IPS-NIHi7 (cell line): ENCODE measurements at regions not wholly inside any gene's neighbourhood (a gene's known extent, or its start where the extent isn't known, plus 50 kb on each side); places are given as distances from the start of the nearest gene placed in this dataset.

Experiments used
- DNase-seq: peaks from one replicate; pipeline ENCODE4 v3.0.0; 2012; ENCODE audit warnings: mixed read lengths; ENCODE audit errors: extremely low spot score

DNA sequence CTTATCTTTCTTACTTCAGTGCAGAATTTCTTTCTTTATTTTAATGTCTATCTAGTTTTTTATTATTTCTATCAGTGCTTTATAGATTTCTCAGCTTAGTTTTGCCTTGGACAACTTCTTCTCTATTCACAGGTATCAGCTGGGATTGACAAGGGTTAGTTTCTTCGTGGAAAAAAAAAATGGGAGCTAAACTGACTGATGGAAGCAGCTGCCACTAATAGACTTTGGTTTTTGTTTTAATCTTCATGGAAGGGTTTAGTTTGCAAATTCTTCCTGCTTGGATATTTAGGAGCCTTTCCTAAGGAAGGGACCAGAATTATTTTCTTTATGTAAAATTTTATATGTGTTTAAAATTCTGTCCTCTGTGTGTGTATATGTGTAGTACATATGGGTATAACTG lies 306.1 kb upstream of the FMN2 start:
- DNase-seq, result no peak

DNA sequence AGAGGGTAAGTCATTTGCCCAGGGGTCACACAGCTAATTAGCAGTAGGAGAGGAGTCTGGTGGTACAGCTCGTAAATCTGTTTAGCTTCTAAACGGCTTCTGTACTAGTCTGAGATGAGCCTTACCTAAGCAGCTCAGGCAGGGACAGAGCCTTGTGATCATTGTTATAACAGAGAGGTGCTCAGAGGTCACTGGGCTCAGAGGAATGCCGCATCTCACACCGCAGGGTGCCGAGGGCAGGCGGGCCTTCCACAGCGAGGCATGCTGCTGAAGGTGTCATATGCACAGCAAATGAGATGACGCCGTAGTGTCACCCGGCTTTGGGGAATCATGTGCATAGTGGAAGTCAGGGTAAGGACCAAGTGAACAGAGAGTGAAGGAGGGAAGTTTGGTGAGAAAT lies 305.2 kb upstream of the FMN2 start:
- DNase-seq, result peak; percentile 56

DNA sequence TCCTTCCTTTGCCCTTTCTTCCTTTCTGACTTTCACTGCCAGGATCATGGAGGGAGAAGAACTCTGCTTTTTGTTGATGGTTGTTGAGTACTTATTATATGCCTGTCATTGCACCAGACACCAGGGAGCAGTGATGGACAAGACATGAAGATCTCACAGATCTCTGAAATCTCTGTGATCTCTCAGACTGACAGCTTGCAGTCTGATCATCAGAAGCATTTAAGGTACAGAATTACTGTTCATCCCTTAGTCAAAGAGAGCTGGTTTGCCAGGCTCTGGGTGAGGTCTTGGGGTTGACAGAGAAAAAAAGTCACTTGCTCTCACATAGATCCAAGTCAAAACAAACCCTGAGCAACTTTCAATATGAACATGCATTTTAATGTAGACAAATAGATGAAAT lies 299.5 kb upstream of the FMN2 start:
- DNase-seq, result no peak

DNA sequence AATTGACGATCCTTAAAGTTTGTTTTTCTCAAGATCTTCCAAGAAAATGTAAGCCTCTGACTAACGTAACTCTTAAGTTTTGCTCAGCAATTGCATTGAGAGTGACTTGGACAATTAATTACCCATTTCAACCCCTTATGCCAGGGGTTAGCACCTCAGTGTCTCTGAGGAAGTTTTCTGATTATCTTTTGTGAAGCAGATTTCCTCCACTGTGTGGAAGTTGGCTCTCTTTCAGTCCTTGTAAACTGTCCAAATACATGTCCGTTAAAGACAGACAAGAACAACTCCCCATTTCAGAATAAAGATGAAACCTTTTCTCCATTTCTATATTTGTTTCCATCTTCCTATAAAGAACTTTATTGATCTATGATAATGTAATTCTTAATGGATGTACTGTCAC lies 296.4 kb upstream of the FMN2 start:
- no peak for DNase-seq

DNA sequence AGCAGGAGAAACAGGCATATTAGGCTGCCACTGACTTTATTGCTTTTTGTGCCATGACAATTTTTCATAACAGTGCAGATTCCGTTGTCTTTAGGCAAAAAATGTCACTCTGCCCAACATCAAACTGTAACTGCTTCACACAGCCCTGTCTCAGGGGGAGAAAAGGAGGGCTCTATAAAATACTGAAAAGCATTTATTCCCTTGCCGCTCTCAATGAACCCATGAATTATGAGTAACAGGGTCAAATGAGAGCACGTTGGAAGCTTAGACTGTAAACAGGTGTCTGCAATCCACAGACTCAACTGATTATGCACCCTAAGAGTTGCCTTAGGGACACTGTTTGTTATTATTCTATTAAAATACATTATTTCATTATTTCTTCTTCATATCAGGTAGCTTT lies 292.1 kb upstream of the FMN2 start:
- DNase-seq, result no peak

DNA sequence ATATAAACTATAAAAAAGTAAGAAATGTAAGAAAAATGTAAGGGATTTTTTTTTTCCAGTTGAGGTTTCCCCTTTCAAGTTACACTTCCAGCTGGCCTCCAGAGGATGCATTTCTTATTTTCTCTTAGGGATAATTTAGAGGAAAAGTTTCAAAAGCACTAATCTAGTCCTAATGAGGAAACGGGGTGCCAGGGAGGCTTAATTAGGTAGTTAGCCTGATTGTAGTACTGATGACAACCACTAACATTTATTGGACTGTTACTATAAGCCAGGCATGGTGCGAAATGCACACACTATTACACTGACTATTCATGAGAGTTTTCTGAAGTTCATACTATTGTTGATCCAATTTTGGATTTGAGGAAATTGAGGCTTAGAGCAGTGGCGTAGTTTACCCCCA lies 290.8 kb upstream of the FMN2 start:
- no peak for DNase-seq

DNA sequence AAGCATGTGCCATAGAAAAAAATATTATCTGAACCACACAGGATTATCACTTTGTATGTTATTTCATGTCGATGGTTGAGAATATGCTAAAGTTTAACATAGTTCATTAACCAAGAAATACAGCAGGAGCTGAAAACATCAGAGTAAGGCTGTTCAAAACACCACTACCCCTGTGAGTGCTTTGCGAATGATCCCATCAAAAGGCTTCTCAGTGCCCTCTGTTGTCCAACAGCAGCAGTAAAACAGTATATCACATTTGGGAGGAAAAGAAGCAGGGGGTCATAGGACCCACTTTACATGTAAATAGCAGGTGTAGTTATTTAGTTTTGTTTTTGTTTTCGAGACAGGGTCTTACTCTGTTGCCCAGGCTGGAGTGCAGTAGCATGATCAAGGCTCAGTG lies 289.4 kb upstream of the FMN2 start:
- no peak for DNase-seq

DNA sequence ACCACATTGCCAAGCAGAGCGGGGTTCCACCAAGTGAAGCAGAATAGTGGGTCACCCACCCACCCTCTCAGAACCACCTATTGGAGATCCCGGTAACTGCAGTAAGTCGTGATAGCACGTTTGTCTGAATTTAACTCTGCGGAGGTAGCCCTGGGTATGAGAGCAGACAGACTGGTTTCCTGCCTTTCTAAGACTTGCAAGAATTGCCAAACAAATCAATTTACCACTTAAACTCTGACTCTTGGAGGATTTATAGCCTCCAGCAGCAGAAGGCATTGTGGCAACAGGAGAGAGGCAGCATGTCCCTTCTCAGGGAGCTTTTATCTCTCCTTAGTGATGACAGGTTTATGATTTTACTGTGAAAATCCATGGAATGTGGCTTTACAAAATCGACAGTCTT lies 287.9 kb upstream of the FMN2 start:
- peak; percentile 25 for DNase-seq

DNA sequence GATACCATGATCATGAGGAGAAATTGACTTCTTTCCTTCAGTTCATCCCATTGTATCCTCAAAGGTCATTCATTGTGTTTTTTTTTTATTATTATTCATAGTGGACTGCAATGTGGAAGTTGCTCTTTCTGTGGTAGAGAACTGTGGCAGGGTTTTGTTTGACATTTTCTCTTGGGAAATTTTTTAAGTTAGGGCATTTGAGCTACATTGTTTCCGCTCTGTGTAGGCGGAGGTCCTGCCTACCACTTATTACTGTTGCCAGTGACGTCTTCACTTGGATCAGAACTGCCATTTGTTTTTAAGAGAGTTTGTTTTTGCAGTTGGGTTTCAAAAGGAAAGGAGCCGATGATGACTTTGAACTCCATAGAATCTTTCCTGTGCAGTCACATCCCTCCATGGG lies 287.4 kb upstream of the FMN2 start:
- no peak for DNase-seq

DNA sequence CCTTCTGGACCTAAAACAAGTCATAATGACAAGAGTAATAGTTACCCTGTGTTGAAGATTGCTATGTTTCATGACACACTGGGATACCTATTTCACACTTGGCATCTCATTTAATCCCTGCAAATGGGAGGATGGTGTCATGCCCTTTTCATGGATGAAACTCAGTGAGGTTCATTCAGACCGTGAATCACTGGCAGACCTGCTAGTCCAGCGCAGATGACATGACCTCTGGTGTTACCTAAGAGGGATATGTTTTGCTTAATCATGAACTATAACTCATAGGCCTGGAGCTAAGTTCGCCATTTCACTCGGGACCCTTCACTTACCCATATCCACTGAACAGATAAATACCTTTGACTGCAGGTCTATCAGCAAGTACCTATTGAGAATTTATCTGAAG lies 286.6 kb upstream of the FMN2 start:
- no peak for DNase-seq

DNA sequence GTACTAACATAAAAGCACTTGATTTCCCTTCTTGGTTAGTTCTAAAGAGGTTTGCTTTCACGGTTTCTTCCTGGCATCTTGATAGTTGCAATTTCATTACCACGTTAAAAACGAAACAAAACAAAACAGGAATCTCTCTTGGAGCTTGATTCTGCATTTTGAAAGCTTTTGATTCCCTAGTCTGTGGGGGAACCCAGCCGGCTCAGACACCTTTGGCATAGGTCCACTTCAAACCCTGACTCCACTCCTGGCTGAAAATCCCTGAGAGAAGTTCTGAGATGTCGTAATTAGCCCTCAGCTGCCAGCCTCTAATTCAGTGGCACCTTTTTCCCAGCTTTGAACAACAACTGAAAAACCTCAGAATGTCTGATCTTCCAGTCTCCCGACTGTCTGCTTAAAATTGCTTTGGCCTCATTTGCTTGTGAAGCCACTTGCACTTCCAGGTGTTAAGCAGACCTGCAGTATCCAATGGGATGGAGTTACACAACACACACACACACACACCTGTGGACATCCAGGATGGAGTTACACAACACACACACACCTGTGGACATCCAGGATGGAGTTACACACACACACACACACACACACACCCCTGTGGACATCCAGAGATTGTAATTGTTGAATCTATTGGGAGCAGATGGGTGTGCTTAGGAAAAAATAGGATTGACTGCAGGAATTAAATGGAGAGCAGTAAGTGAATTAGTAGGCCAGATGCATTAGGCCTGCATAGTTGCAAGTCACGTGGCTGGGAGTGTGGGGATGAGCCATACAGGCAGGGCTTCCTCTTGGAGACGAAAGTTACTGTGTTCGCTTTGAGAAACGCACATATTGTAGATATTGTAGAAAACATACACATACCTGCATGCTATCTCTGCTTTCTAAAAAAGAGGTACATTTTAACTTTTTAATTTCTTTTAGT lies 285.6 kb upstream of the FMN2 start:
- DNase-seq, result no peak

DNA sequence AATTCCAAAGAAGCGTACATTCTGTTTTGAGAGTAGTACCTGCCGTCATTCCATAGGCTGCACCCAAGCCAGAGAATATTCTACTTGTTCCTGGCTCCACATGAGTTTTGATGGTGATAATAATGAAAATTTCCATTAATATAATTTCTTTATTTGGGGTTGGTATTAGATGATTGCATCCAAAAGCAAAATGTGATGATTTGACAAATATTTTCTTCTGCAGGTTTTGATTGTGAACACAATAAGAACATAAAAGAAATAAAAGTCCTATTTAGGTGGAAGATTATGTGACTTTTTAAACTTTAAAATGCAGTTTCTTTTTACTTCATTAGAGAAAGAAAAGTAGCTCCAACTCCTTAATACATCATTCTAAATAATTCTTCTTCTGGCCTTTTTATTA lies 284.8 kb upstream of the FMN2 start:
- DNase-seq, result no peak

DNA sequence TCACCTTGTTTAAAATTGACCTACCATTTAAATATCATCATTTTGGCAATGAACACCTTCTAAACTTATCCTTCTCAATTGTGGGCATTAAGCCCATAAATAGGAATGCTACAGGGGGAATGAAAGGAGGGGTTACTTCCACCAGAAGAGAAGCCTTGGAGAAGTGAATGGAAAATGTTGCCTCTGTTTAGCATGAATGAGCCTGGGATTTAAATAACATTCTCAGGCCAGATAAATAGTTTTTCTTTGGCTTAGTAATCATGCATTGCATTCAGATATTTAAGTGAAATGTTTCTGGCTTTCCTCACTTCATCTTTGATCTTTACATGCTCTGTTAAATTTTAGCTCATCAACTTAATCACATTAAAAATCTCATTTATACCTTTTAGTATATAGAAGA lies 284.3 kb upstream of the FMN2 start:
- no peak for DNase-seq

DNA sequence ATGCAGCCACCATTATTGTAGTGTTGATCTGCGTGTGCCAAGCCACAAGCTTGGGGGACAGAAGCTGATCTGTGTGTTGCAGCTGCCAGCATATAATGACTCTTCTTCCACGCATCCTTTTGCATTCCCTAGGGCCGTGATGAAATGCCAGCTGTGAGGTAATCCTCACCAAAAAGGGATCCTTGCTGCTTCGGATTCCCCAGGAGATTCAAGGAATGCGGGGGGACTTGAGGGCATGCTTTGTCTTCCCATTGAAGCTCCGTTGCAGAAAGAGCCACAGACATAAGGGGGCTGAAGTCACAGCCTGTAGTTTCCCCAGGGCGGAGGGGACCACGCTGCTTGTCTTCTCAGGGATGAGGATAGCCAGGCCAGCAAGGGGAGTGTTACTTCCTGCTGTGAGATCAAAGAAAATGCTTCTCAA lies 281.6 kb upstream of the FMN2 start:
- DNase-seq, result peak; percentile 39

DNA sequence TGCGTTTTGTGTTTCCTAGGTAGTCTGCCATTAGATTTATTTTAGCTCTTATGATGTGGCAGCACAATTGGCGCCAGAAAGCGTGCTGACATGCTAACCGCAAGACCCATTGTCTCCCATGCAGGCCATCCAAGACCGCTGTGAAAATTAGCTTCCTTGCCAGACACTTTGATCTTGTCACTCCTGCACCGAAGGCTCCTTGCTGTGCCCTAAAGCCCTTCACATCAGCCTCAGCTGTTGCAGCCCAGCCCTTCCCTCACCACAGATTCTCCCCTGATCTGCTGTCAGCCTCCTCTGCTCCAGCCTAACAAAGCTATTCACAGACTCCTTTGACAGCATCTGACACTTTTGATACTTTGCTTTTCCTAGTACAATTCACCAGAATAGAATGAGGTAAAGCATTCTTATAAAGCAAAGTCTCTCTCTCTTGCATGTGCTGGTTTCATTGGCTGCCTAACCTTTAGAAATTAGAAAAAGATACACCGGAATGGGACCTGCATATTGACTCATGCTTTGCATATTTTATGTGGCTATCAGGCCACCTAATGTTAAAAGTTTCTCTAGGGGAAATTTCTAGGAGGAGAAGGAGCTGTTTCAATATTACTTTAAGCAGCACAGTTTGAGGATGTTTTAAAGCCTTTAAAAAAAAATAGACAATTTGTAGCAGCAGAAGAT lies 280.3 kb upstream of the FMN2 start:
- peak; percentile 62 for DNase-seq

DNA sequence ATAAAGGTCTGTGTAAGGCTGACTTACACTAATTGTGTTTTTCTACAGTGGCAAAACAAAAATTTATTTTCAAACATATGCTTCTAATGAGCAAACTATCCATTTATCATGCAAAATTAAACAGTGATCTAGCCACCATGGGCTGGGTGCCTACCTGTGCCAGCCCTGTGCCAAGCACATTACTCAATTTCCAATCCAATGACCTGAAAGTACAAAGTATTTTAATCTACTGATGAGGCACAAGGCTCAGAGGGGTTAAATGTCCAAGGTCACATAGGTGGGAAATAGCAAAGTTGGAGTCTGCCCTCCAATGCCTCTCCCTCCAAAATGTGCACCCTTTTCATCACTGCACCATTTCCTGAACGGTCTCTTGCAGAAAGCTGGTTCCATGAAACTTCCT lies 279.1 kb upstream of the FMN2 start:
- no peak for DNase-seq

DNA sequence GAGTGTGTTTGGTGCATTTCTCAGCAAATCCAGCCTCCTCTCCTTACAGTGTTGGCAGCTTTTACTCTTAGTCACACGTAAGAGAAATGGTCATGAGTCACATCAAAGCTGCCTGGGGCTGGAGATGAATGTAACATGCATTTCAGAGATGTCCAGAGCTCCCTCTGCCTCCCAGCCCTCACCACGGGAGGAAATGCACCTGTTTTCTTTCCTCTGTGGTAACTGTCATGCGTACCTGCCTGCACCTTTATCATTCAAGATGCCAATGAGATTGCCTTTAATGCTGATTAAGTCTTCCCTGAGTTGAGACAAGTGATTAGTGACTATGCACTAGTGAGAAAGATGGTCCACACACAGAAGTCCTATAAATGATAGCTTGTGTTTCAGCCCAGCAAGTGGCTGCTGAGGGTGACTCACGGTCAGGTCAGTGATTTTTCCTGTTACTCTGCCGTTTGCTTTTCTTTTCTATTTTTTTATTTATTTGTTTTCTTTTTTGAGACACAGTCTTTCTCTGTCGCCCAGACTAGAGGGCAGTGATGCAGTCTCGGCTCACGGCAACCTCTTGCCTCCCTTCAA lies 277.3 kb upstream of the FMN2 start:
- peak; percentile 49 for DNase-seq

DNA sequence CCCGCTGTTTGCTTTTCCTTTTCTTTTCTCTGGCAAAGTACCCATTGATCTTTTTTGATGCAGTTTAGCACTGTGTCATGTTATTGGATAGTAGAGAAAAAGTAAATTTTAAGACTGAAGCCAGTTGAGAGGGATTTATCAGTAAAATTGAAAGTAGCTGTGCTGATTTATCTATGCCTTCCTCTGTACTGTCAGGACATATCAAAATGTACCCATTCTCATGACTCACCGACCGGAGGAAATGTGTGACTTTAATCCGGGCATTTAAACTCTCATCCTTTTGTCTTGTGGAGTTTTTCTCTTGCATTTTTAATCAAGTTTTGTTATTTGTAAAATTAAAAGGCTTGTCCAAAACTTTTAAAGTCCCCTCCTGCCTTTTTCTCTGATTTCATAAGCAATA lies 276.6 kb upstream of the FMN2 start:
- no peak for DNase-seq

DNA sequence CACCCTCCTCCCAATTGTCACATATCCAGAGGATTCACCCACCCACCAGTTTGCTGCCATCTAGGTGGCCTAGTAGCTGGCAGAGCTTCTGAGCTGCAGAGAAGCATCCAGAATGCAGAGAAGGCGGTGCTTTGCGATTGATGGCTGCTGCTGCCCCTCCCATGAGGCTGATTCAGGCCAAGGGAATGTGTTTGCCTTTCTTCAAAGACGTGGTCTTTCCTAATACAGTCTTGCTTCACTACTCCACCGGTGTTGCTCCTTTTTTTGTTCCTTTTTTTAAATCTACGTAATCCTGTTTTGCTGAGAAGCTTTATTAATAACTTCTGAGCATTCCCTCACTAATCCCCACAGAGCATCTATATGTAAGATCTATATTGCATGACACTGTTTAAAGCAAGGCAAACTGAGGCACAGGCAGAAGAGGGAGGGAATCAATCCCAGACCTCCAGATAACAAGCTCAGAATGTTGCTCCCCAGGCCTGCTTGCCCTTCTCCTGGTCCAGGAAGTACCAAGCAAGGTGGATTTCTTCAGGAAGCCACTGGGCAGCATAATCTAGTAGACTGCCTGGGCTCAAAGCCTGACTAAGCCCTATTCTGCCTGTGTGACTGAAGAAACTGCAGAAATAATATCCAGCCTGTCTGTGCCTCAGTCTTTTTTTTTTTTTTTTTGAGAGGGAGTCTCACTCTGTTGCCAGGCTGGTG lies 275.5 kb upstream of the FMN2 start:
- peak; percentile 77 for DNase-seq

DNA sequence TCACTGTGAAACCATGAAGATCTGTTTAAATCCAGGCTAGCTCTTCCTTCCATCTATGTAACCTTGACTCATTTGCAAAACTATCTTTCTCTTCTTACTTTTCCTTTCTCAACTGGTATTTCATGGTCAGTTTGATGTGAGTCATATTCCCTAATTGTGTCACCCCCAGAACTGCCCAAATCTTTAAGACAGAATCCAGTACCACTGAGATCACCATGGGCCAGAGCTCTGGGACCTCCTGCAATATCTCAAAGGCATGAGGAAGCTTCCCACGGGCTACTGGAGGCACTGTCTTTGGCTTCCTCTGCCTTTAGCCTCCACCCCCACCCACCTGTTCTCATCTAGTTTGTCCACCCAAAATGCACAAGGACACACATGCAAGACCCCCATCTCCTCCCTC lies 274.4 kb upstream of the FMN2 start:
- no peak for DNase-seq

DNA sequence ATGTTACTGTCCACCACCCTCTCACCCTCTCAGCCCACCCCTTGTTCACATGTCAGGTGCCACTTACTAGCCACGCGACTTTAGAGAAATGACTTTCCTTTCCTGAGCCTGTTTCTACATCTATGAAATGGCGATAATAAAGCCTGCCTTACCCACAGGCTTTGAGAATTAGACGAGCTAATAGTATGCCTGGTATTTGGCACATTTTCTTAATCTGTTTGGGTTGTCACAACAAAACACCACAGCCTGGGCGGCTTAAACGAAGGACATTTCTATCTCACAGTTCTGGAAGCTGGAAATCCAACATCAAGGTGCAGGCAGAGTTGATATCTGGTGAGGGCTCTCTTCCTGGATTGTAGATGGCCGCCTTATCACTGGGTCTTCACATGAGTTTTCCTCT lies 273.9 kb upstream of the FMN2 start:
- DNase-seq, result no peak

DNA sequence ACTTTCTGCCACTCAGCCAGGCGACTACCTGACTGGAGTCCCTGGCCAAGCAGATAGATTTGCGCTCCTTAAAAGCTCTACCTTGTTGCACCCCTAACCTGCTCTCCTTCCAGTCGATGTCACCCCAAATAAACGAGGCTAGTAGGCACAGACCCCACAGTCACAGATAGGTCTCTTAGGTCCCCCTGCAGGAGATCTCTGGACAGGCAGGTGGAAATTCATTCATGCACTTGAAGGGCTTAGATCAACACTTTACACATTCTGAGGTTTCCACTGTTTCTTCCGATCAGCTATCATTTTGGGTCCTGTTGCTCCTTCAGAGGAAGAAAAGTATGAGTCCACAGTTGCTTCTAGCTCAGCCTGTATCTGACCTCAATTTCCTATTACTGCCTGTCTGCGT lies 272.6 kb upstream of the FMN2 start:
- DNase-seq, result peak; percentile 54
